ENCODE measurements at regions not wholly inside any gene's neighbourhood (a gene's known extent, or its start where the extent isn't known, plus 50 kb on each side); places are given as distances from the start of the nearest gene placed in this dataset.

DNA sequence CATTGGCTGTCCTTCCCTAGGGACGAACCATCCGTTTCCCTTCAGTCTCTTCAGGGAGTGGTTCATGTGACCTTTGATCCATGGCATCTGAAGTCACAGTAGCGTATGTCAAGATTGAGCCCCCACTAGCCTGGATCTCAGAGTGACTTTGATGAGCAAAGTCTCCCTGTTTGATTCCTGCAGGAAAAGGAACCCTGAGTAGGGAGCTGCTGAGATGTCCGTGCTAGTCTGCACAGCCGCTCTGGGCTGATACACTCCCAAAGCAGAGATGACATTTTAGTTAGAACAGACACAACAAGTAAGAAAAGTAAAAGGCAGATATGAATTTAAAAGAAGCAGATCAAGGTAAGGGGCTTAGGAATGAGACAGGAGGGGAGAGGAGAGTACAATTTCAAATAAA, 899.4 kb downstream of the C6orf118 start:
- ChIA-PET CTCF (interaction anchor here (1.4 kb wide), 1 partner anchor 53 kb away, joined by 3 read pairs; no protein-coding TSS in a partner anchor), POLR2A (no interaction called here)
- TF ChIP-seq, protein P1, sequence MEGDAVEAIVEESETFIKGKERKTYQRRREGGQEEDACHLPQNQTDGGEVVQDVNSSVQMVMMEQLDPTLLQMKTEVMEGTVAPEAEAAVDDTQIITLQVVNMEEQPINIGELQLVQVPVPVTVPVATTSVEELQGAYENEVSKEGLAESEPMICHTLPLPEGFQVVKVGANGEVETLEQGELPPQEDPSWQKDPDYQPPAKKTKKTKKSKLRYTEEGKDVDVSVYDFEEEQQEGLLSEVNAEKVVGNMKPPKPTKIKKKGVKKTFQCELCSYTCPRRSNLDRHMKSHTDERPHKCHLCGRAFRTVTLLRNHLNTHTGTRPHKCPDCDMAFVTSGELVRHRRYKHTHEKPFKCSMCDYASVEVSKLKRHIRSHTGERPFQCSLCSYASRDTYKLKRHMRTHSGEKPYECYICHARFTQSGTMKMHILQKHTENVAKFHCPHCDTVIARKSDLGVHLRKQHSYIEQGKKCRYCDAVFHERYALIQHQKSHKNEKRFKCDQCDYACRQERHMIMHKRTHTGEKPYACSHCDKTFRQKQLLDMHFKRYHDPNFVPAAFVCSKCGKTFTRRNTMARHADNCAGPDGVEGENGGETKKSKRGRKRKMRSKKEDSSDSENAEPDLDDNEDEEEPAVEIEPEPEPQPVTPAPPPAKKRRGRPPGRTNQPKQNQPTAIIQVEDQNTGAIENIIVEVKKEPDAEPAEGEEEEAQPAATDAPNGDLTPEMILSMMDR (IDR thresholded peaks at IDR 0.05; ENCODE audit: control extremely low read depth, extremely low read depth, low read depth, missing control alignments), result no peak
- DNase-seq (ENCODE audit: extremely low spot score), result no peak

DNA sequence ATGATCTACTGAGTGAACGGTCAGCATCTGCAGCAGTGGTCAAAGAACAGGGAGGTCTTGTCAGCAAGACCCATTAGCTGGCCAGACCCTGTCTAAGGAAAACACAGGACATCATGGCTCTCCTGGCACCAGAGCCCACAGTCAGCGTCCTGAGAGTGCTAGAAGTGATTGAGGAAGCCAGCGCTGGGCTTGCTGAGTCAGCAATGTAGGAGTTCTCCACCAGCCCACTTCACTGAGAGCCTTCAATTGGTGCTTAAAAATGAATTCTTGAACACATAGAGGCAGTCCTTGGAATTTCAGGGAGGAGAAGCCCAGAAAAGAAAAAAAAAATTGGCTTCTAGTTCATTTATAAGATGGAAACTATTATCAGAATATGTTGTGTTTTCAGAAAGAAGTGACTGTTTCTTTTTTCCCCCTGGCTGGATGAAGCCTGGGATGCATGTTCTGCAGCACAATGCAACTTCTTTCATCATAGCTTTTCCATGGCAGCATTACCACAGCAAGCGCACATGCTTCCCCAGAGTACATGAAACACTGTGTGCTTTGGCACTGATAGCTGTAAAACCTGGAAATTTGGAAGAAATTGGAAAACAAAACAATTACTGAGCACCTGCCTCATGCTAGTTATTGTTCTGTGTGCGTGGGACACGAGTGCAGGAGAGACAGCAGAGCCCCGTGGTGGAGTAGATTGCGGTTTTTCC, 899.9 kb downstream of the C6orf118 start:
- ChIA-PET POLR2A (no interaction called here), CTCF (interaction anchor here (1.4 kb wide), 1 partner anchor 54 kb away, joined by 3 read pairs; no protein-coding TSS in a partner anchor)
- TF ChIP-seq, protein P1 (IDR thresholded peaks at IDR 0.05; ENCODE audit: control extremely low read depth, extremely low read depth, low read depth, missing control alignments), result no peak
- no peak for DNase-seq (ENCODE audit: extremely low spot score)

DNA sequence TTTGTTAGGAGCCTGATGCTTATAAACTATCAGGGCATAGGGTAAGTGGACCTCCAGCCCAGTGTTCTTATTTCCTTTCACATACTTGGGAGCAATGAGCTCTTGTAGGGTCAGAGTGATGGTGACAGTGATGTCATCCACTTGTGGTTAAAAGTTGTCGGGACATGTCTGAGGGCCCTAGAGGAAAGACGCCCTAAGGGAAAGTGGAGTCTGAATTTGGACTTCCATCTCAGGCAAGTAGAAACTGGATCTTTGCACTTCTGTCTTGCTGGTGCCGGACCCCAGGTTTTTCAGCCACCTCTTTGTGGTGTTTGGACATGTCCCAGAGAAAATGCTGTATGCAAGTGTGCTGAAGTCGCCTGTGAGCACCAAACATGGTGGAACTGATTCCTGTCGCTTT, 900.5 kb downstream of the C6orf118 start:
- TF ChIP-seq, protein P1 (IDR thresholded peaks at IDR 0.05; ENCODE audit: control extremely low read depth, extremely low read depth, low read depth, missing control alignments), result no peak
- ChIA-PET POLR2A (no interaction called here), CTCF (interaction anchor here (1.1 kb wide), 1 partner anchor 9 kb away, joined by 3 read pairs; no protein-coding TSS in a partner anchor)
- no peak for DNase-seq (ENCODE audit: extremely low spot score)

DNA sequence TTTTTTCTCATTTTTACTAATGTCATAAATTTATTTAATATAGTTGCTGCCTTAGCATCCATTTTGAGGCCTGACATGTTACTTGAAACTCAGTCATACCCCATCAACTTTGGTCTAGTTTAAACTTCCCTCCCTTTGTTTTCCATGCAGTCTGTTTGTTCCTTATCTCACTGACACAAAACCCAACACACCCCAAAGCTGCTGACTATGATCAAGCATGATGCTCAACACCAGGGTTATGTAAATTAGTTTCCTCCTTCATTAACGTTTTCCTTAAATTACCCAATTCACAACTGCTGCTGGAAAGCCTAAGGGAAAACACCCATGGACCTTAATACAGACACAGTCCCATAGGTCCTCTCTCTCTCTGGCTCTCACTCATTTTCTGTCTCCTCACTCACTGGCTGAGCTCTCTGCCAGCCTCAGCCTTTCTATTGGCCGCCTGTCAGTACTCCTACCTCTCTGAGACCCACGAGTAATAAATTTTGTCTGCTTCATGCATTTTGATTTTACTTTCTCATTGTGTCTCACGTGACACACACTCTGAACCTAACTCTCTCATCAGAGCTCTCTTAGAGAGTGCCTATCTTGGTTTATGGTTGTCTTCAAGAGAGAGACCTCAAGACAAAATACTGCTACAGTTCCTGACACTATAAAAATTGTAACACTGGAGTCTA, 904.5 kb downstream of the C6orf118 start:
- ChIA-PET POLR2A (no interaction called here), CTCF (no interaction called here)
- no peak for DNase-seq (ENCODE audit: extremely low spot score)
- TF ChIP-seq, protein P1 (IDR thresholded peaks at IDR 0.05; ENCODE audit: control extremely low read depth, extremely low read depth, low read depth, missing control alignments), result no peak

- POLR2A ChIA-PET, result no interaction called here
- no peak for DNase-seq (ENCODE audit: extremely low spot score)
- TF ChIP-seq, protein P1 (IDR thresholded peaks at IDR 0.05; ENCODE audit: control extremely low read depth, extremely low read depth, low read depth, missing control alignments), result no peak
- CTCF ChIA-PET, result interaction anchor here (1.4 kb wide), 1 partner anchor 9 kb away, joined by 4 read pairs; no protein-coding TSS in a partner anchor
Observed at GRCh38 chr6:164401871-164402270, 907.5 kb downstream of the C6orf118 start.

DNA sequence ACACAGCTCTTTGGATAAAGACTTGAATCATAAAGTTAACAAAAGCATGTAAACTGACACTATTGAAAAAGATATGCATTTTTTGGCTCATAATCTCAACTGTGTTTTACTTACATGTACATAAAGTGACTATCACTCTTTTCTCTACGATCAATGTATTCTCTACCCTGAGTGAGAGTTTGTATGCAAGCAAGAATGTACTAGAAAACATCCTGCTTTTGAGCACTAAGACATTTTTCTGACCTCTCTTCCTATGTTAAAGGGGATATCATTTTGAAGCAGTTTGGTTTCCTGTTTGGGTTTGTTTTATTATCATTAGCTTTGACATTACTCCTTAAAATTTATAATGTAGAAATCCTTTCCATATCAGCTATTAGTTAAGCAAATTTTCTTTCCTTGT, 910.8 kb downstream of the C6orf118 start:
- ChIA-PET POLR2A (no interaction called here), CTCF (no interaction called here)
- no peak for DNase-seq (ENCODE audit: extremely low spot score)
- TF ChIP-seq, protein P1 (IDR thresholded peaks at IDR 0.05; ENCODE audit: control extremely low read depth, extremely low read depth, low read depth, missing control alignments), result no peak

Measured in GM10248 (cell line).